HCT116 (cell line): ENCODE measurements at regions not wholly inside any gene's neighbourhood (a gene's known extent, or its start where the extent isn't known, plus 50 kb on each side); places are given as distances from the start of the nearest gene placed in this dataset.

ENCODE experiments used
- ATAC-seq: fragments of 200-7000 bp; cut with Tn5 transposase; 2 replicates; pipeline ENCODE4 v1.9.1; 2020; ENCODE audit warnings: mild to moderate bottlenecking, moderate library complexity
- BruUV-seq: library from RNA; stranded (reverse); fragments of 400-500 nt; replicated peaks from 2 replicates; lab custom pipeline; 2021; lab: Mats Ljungman, UMichigan
- CTCF ChIA-PET: fragments of 300-600 bp; sonication (Branson Sonifier 250); formaldehyde crosslinking; loops from one replicate; lab custom pipeline; 2021; ENCODE audit warnings: antibody characterized with exemption; lab: Charles Lee
- POLR2A ChIA-PET: fragments of 300-600, 350-600 bp; sonication (Branson Sonifier 250); formaldehyde crosslinking; loops from one replicate; lab custom pipeline; 2021; ENCODE audit warnings: antibody characterized with exemption; lab: Charles Lee
- RAD21 ChIA-PET, 2 experiments: fragments of 300-600 bp; sonication (Branson Sonifier 250); formaldehyde crosslinking; loops; one replicate each; lab custom pipeline; 2023; ENCODE audit warnings: low total read pairs in 2 of 2; ENCODE audit not compliant: uncharacterized antibody in 2 of 2, unreplicated experiment in 2 of 2, low non-redundant PET in 1 of 2; lab: Charles Lee
- DNase-seq: peaks from one replicate; pipeline ENCODE4 v3.0.0-alpha.2; 2010; ENCODE audit warnings: low read depth, low spot score
- H2AFZ ChIP-seq: fragments of 200-600 bp; shearing (Covaris generic), sonication (generic); 2 replicates; pipeline ENCODE4 v1.6.1; 2017; ENCODE audit warnings: low read depth, mixed run types, mixed read lengths, antibody characterized with exemption, low read length; ENCODE audit not compliant: poor library complexity, severe bottlenecking
- H3K27ac ChIP-seq: 2 replicates; pipeline ENCODE4 v1.5.1; 2012; ENCODE audit warnings: low read depth, low read length
- H3K27me3 ChIP-seq: fragments of 200-600 bp; sonication (generic); 2 replicates; pipeline ENCODE4 v1.6.1; 2016; ENCODE audit warnings: mixed run types, low read length, mixed read lengths; ENCODE audit not compliant: insufficient read depth
- H3K36me3 ChIP-seq, 2 experiments: fragments of 200-500 bp in 1 of 2; fragments of 200-600 bp in 1 of 2; sonication (Bioruptor generic) in 1 of 2; sonication (generic) in 1 of 2; 2 replicates each; pipeline versions ENCODE4 v1.5.1 to v1.6.1; 2014 to 2016; ENCODE audit warnings: low read length in 2 of 2, inconsistent platforms in 1 of 2, mixed read lengths in 1 of 2, mixed run types in 1 of 2; ENCODE audit not compliant: insufficient read depth in 2 of 2, control insufficient read depth in 1 of 2
- H3K4me1 ChIP-seq, 2 experiments: fragments of 200-600 bp in 1 of 2; sonication (generic) in 1 of 2; 2 replicates each; pipeline versions ENCODE4 v1.5.1 to v1.6.1; 2012 to 2017; ENCODE audit warnings: low read length in 2 of 2, inconsistent platforms in 1 of 2, mild to moderate bottlenecking in 1 of 2, mixed read lengths in 1 of 2, mixed run types in 1 of 2, moderate library complexity in 1 of 2; ENCODE audit not compliant: insufficient read depth in 2 of 2, control insufficient read depth in 1 of 2
- H3K4me2 ChIP-seq: fragments of 200-600 bp; sonication (generic); 2 replicates; pipeline ENCODE4 v1.6.1; 2017; ENCODE audit warnings: mixed run types, low read length, mixed read lengths
- H3K4me3 ChIP-seq, 2 experiments: fragments of 200-600 bp in 1 of 2; sonication (generic) in 1 of 2; replicated peaks in 1 of 2; 2 replicates each; pipeline ENCODE4 v1.5.1; 2011 to 2016; ENCODE audit warnings: low read length in 2 of 2, control low read depth in 1 of 2, low read depth in 1 of 2, mild to moderate bottlenecking in 1 of 2, mixed read lengths in 1 of 2, mixed run types in 1 of 2
- H3K79me2 ChIP-seq: fragments of 200-600 bp; sonication (generic); 2 replicates; pipeline ENCODE4 v1.6.1; 2017; ENCODE audit warnings: mild to moderate bottlenecking, mixed run types, low read length, moderate library complexity, mixed read lengths; ENCODE audit not compliant: insufficient read depth
- H3K9ac ChIP-seq: fragments of 200-600 bp; sonication (generic); 2 replicates; pipeline ENCODE4 v1.6.1; 2016; ENCODE audit warnings: low read length, mixed read lengths
- H3K9me2 ChIP-seq: fragments of 200-600 bp; sonication (generic), shearing (Covaris generic); 2 replicates; pipeline ENCODE4 v1.6.1; 2017; ENCODE audit warnings: mixed run types, mild to moderate bottlenecking, moderate library complexity; ENCODE audit not compliant: insufficient read depth
- H3K9me3 ChIP-seq, 2 experiments: fragments of 200-500 bp in 1 of 2; fragments of 200-600 bp in 1 of 2; sonication (Bioruptor generic) in 1 of 2; sonication (generic) in 1 of 2; 2 replicates each; pipeline ENCODE4 v1.6.1; 2014 to 2017; ENCODE audit warnings: low read length in 2 of 2, mixed read lengths in 2 of 2, inconsistent platforms in 1 of 2, low read depth in 1 of 2, mild to moderate bottlenecking in 1 of 2, mixed run types in 1 of 2, moderate library complexity in 1 of 2; ENCODE audit not compliant: control insufficient read depth in 1 of 2, insufficient read depth in 1 of 2
- H4K20me1 ChIP-seq: fragments of 200-600 bp; sonication (generic), shearing (Covaris generic); 2 replicates; pipeline ENCODE4 v1.6.1; 2017; ENCODE audit warnings: mixed run types, mild to moderate bottlenecking, moderate library complexity; ENCODE audit not compliant: insufficient read depth
- CEBPB ChIP-seq: IDR thresholded peaks from 2 replicates; pipeline ENCODE4 v1.6.1; 2012; ENCODE audit warnings: low read depth
- EGR1 ChIP-seq: IDR thresholded peaks from 2 replicates; pipeline ENCODE4 v1.6.1; 2012; ENCODE audit warnings: low read depth
- EZH2 ChIP-seq: fragments of 200-600 bp; sonication (generic); IDR thresholded peaks from 2 replicates; pipeline ENCODE4 v1.6.1; 2017; ENCODE audit warnings: antibody characterized with exemption, mixed run types
- EZH2phosphoT487 ChIP-seq: fragments of 200-600 bp; IDR thresholded peaks from 2 replicates; pipeline ENCODE4 v1.6.1; 2018; ENCODE audit warnings: antibody characterized with exemption, borderline replicate concordance
- FOSL1 ChIP-seq: IDR thresholded peaks from 2 replicates; pipeline ENCODE4 v1.6.1; 2012; ENCODE audit warnings: low read depth
- RAD21 ChIP-seq: IDR thresholded peaks from 2 replicates; pipeline ENCODE4 v1.6.1; 2012; ENCODE audit warnings: low read depth, mild to moderate bottlenecking
- SIN3A ChIP-seq: IDR thresholded peaks from 2 replicates; pipeline ENCODE4 v1.6.1; 2012; ENCODE audit warnings: low read depth
- intact Hi-C: fragments of 100-400 bp; cut with micrococcal nuclease; formaldehyde crosslinking; loops from 2 replicates; pipeline ENCODE4 v1.10.0; 2022
- TF ChIP-seq, protein P1 (sequence below): IDR thresholded peaks from 2 replicates; pipeline ENCODE4 v1.6.1; 2012
- TF ChIP-seq, protein P2 (sequence below): IDR thresholded peaks from 2 replicates; pipeline ENCODE4 v1.6.1; 2012

GRCh38 chr4:29277381-29277780 lies 1442.8 kb upstream of the PCDH7 start:
- RAD21 ChIA-PET, result no interaction called here
- Histone ChIP-seq H3K27ac (no peak overlapping the region), H3K9me3 (no peaks in the 10 kb centered on the region), H3K4me3 (no peak overlapping the region), H3K79me2 (no peaks in the 10 kb centered on the region), H3K27me3 (no peaks in the 10 kb centered on the region), H3K9ac (no peak overlapping the region), H3K36me3 (no peaks in the 10 kb centered on the region), H3K9me2 (no peaks in the 10 kb centered on the region), H4K20me1 (no peaks in the 10 kb centered on the region), H2AFZ (peak overlapping the region; percentile 49)
- no TSS peak for BruUV-seq
- POLR2A ChIA-PET, result no interaction called here
- peak; percentile 32; the same call in 1 of the 2 replicates for ATAC-seq
- CTCF ChIA-PET, result no interaction called here
- TF ChIP-seq CEBPB, result 0 out of 2 replicates have a peak, but pooled peaks have one; percentile 11
- TF ChIP-seq, protein P1, sequence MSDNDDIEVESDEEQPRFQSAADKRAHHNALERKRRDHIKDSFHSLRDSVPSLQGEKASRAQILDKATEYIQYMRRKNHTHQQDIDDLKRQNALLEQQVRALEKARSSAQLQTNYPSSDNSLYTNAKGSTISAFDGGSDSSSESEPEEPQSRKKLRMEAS, result no peak
- peak; percentile 49; the same call in 1 of the 2 replicates for TF ChIP-seq FOSL1
- TF ChIP-seq, all 23 proteins: peak for 2
- intact Hi-C loops, result no loop called here
- Histone ChIP-seq H3K4me1 (peaks cover 0 to 8% of the 10 kb centered on the region in 2 experiments; a peak in 2 of 4 replicates), H3K4me2 (peak overlapping the region; percentile 9; the same call in 1 of the 2 replicates)
- DNase-seq, result peak; percentile 26

DNA sequence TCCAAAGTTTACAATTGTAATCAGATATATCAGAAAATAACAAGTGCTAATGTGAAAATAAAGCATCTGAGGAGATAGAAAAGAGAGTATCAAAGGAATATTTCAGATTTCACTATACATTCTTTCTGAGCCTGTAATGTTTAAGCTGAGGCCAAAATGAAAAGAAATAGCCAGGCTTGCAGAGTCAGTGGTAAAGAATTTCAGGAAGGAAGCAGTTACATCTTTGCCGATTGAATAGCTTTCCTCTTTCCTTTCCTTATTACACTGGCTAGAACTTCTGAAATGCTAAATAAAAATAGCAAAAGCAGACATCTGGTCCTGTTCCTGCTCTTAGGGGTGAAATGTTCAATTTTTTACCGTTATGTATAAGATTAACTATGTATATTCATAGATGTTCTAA lies 1441.6 kb upstream of the PCDH7 start:
- intact Hi-C loops, result no loop called here
- H2AFZ ChIP-seq, result peak overlapping the region; percentile 48

More for the DNA sequence above, 1441.6 kb upstream of the PCDH7 start:
- Histone ChIP-seq H3K27ac (no peak overlapping the region), H3K27me3 (no peaks in the 10 kb centered on the region), H3K4me1 (peaks cover 0 to 8% of the 10 kb centered on the region in 2 experiments; a peak in 2 of 4 replicates), H3K9me2 (no peaks in the 10 kb centered on the region), H3K36me3 (no peaks in the 10 kb centered on the region), H3K4me3 (no peak overlapping the region), H3K79me2 (no peaks in the 10 kb centered on the region), H3K9ac (no peak overlapping the region), H3K4me2 (no peak overlapping the region)
- ChIA-PET CTCF (no interaction called here), RAD21 (interaction anchor here in 1 of 2 experiments (0.7 kb wide), 1 partner anchor 14 kb away, joined by 10 read pairs; no protein-coding TSS in a partner anchor), POLR2A (interaction anchor here (0.8 kb wide), 1 partner anchor 393 kb away, joined by 4 read pairs; no protein-coding TSS in a partner anchor)
- no TSS peak for BruUV-seq
- no peak for ATAC-seq
- TF ChIP-seq EZH2phosphoT487 (no peak), SIN3A (no peak), EGR1 (no peak), RAD21 (no peak), FOSL1 (no peak), EZH2 (no peak)
- TF ChIP-seq, protein P2, sequence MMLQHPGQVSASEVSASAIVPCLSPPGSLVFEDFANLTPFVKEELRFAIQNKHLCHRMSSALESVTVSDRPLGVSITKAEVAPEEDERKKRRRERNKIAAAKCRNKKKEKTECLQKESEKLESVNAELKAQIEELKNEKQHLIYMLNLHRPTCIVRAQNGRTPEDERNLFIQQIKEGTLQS, result no peak
- TF ChIP-seq, all 23 proteins: peak for 0
- Histone ChIP-seq H3K9me3 (no peaks in the 10 kb centered on the region), H4K20me1 (no peaks in the 10 kb centered on the region)
- no peak for DNase-seq
